Mesothelial cell of epicardium (in vitro differentiated cells): ENCODE measurements at regions not wholly inside any gene's neighbourhood (a gene's known extent, or its start where the extent isn't known, plus 50 kb on each side); places are given as distances from the start of the nearest gene placed in this dataset.

Experiments used
- DNase-seq, 2 experiments: peaks; one replicate each; pipeline ENCODE4 v3.0.0; 2021; ENCODE audit warnings: low spot score in 2 of 2; ENCODE audit not compliant: unreplicated experiment in 2 of 2
- H3K27ac Mint-ChIP-seq: 2 replicates; pipeline ENCODE4 v1.8.0; 2021; ENCODE audit warnings: mixed read lengths
- H3K27me3 Mint-ChIP-seq: 2 replicates; pipeline ENCODE4 v1.8.0; 2021; ENCODE audit warnings: low read depth, mixed read lengths
- H3K36me3 Mint-ChIP-seq: 2 replicates; pipeline ENCODE4 v1.8.0; 2021; ENCODE audit warnings: mixed read lengths
- H3K4me1 Mint-ChIP-seq: 2 replicates; pipeline ENCODE4 v1.8.0; 2021; ENCODE audit warnings: mixed read lengths
- H3K4me3 Mint-ChIP-seq: 2 replicates; pipeline ENCODE4 v1.8.0; 2021; ENCODE audit warnings: mild to moderate bottlenecking, moderate library complexity, mixed read lengths
- H3K9me3 Mint-ChIP-seq: 2 replicates; pipeline ENCODE4 v1.8.0; 2021; ENCODE audit warnings: mixed read lengths
- TF ChIP-seq, protein P1 (sequence below): fragments of 200-600 bp; sonication (generic); IDR thresholded peaks from one replicate; pipeline ENCODE4 v1.5.0; 2021; ENCODE audit warnings: antibody characterized with exemption; ENCODE audit not compliant: unreplicated experiment

GRCh38 chr9:20111173-20111843 lies 322.5 kb upstream of the SLC24A2 start:
- DNase-seq = no peak
- no peak overlapping the region for H3K4me3 Mint-ChIP-seq
- peaks cover 19% of the 10 kb centered on the region for H3K9me3 Mint-ChIP-seq
- no peaks in the 10 kb centered on the region for H3K27me3 Mint-ChIP-seq
- peaks cover 2% of the 10 kb centered on the region for H3K36me3 Mint-ChIP-seq
- no peak overlapping the region for H3K27ac Mint-ChIP-seq
- H3K4me1 Mint-ChIP-seq = peaks cover 5% of the 10 kb centered on the region
- TF ChIP-seq, protein P1, sequence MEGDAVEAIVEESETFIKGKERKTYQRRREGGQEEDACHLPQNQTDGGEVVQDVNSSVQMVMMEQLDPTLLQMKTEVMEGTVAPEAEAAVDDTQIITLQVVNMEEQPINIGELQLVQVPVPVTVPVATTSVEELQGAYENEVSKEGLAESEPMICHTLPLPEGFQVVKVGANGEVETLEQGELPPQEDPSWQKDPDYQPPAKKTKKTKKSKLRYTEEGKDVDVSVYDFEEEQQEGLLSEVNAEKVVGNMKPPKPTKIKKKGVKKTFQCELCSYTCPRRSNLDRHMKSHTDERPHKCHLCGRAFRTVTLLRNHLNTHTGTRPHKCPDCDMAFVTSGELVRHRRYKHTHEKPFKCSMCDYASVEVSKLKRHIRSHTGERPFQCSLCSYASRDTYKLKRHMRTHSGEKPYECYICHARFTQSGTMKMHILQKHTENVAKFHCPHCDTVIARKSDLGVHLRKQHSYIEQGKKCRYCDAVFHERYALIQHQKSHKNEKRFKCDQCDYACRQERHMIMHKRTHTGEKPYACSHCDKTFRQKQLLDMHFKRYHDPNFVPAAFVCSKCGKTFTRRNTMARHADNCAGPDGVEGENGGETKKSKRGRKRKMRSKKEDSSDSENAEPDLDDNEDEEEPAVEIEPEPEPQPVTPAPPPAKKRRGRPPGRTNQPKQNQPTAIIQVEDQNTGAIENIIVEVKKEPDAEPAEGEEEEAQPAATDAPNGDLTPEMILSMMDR = no peak

DNA sequence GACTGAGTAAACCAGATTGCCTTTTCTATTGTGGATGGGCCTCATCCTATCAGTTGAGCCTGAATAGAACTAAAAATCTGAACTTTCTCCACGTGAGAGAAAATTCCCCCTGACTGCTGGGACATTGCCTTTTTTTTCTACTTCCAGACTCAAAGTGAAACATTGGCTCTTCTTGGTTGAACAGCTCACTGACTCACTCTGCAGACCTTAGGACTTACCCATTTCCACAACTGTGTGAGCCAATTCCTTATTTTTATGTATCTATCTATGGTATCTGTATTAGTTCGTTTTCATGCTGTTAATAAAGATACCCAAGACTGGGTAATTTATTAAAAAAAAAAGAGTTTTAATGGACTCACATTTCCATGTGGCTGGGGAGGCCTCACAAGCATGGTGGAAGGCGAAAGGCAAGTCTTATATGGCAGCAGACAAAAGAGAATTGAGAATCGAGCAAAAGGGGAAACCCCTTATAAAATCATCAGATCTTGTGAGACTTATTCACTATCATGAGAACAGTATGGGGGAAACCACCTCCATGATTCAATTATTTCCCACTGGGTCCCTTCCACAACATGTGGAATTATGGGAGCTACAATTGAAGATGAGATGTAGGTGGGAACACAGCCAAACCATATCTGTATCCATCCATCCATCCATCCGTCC lies 306.7 kb upstream of the SLC24A2 start:
- H3K36me3 Mint-ChIP-seq = no peaks in the 10 kb centered on the region
- TF ChIP-seq, protein P1 = no peak
- H3K4me3 Mint-ChIP-seq = no peak overlapping the region
- peaks cover 26% of the 10 kb centered on the region for H3K9me3 Mint-ChIP-seq
- H3K27me3 Mint-ChIP-seq = no peaks in the 10 kb centered on the region
- no peaks in the 10 kb centered on the region for H3K4me1 Mint-ChIP-seq
- no peak overlapping the region for H3K27ac Mint-ChIP-seq
- DNase-seq = no peak

GRCh38 chr9:20092561-20092960 lies 303.7 kb upstream of the SLC24A2 start:
- H3K27ac Mint-ChIP-seq = no peak overlapping the region
- no peak for DNase-seq
- H3K4me1 Mint-ChIP-seq = no peaks in the 10 kb centered on the region
- H3K4me3 Mint-ChIP-seq = no peak overlapping the region
- no peaks in the 10 kb centered on the region for H3K27me3 Mint-ChIP-seq
- TF ChIP-seq, protein P1 = no peak
- no peaks in the 10 kb centered on the region for H3K36me3 Mint-ChIP-seq
- peaks cover 26% of the 10 kb centered on the region for H3K9me3 Mint-ChIP-seq

GRCh38 chr9:20087481-20087880 lies 298.6 kb upstream of the SLC24A2 start:
- no peaks in the 10 kb centered on the region for H3K4me1 Mint-ChIP-seq
- H3K4me3 Mint-ChIP-seq = no peak overlapping the region
- H3K9me3 Mint-ChIP-seq = peaks cover 14% of the 10 kb centered on the region
- H3K27ac Mint-ChIP-seq = no peak overlapping the region
- DNase-seq = no peak
- TF ChIP-seq, protein P1 = no peak
- H3K27me3 Mint-ChIP-seq = peaks cover 12% of the 10 kb centered on the region
- H3K36me3 Mint-ChIP-seq = no peaks in the 10 kb centered on the region

- Mint-ChIP-seq H3K27me3 (peaks cover 16% of the 10 kb centered on the region), H3K4me3 (no peak overlapping the region), H3K9me3 (peaks cover 2% of the 10 kb centered on the region), H3K27ac (no peak overlapping the region), H3K36me3 (no peaks in the 10 kb centered on the region), H3K4me1 (no peaks in the 10 kb centered on the region)
- DNase-seq = no peak
- TF ChIP-seq, protein P1 = no peak
Measured at GRCh38 chr9:20085842-20086241, 297.0 kb upstream of the SLC24A2 start.
